ENCODE measurements at regions not wholly inside any gene's neighbourhood (a gene's known extent, or its start where the extent isn't known, plus 50 kb on each side); places are given as distances from the start of the nearest gene placed in this dataset.
"Not testable (repeated sequence)": the region's sequence is repeated elsewhere in the genome, so short reads cannot be mapped to it uniquely, and the experiment has no call there.

DNA sequence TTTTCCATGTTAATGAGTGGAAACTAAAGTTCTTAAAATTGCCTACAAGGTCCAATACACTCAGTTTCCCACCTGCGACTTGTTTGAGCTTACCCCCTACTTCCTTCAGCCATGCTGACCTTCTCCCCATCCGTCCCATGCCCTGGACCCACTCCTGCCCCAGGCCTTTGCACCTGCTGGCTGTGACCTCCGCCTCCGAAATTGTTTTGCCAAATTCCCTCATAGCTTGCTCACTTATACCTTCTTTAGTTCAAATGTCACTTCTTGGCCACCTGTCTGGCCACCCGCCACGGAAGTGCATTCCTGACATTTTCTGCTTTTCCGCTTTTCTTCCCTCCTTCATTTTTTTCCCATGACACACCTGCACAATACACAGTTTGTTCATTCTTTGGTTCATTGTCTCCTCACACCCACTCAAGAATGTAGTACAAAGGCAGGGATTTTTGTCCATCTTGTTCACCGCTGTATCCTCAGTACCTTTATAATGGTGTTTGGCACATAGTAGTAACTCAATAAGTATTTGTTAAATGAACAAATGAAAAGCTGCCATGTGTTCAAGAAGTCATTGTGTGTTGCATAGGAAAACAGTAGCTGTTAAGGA is 85.9 kb downstream of the NPIPB5 start:
- not testable (repeated sequence) for H3K27ac Mint-ChIP-seq; H3K27me3 Mint-ChIP-seq (ENCODE audit: low read depth); H2BK12ac ChIP-seq (ENCODE audit: insufficient read length, low read depth, low read length); H2AFZ ChIP-seq (ENCODE audit: low read length); H4K91ac ChIP-seq (ENCODE audit: insufficient read length, low read depth, low read length); H3K27ac ChIP-seq (ENCODE audit: insufficient read length, low read depth, low read length); H4K20me1 ChIP-seq (ENCODE audit: control insufficient read depth, insufficient read depth, insufficient read length); H2AK5ac ChIP-seq (ENCODE audit: insufficient read length, low read length); H3K9ac ChIP-seq (ENCODE audit: extremely low read depth, insufficient read length, low read length); H4K5ac ChIP-seq (ENCODE audit: insufficient read length, low read depth, low read length); H3K56ac ChIP-seq (ENCODE audit: insufficient read length, low read depth, low read length); H3K9me3 ChIP-seq (ENCODE audit: control insufficient read depth, low read depth, low read length); H3T11ph ChIP-seq (ENCODE audit: low read length); H3K14ac ChIP-seq (ENCODE audit: insufficient read depth, low read length); H3K4me3 Mint-ChIP-seq; H3K79me2 ChIP-seq (ENCODE audit: insufficient read depth, low read length); H2BK5ac ChIP-seq (ENCODE audit: insufficient read length, low read length); H3K36me3 Mint-ChIP-seq (ENCODE audit: insufficient read depth in 1 of 3, low read depth in 3 of 3); H3K18ac ChIP-seq (ENCODE audit: insufficient read length, low read depth, low read length); H2BK15ac ChIP-seq (ENCODE audit: low read depth, low read length); H3K4me1 ChIP-seq (ENCODE audit: insufficient read depth, low read length); H4K8ac ChIP-seq (replicated peaks; ENCODE audit: insufficient read length, low read depth, low read length); H3K4me2 ChIP-seq (ENCODE audit: insufficient read depth, insufficient read length, low read length); H2BK20ac ChIP-seq (ENCODE audit: low read depth, low read length, poor library complexity, severe bottlenecking); H3K4ac ChIP-seq (ENCODE audit: low read depth, low read length); H3K79me1 ChIP-seq (ENCODE audit: insufficient read depth, low read depth, low read length, poor library complexity, severe bottlenecking); H3K4me1 Mint-ChIP-seq; H3K23ac ChIP-seq (ENCODE audit: insufficient read length, low read depth, low read length); H3K23me2 ChIP-seq (ENCODE audit: insufficient read length, low read depth, low read length, poor library complexity, severe bottlenecking); H3K9me3 Mint-ChIP-seq; H3K27me3 ChIP-seq (ENCODE audit: insufficient read depth, low read length); H2BK120ac ChIP-seq (ENCODE audit: low read depth, low read length, poor library complexity, severe bottlenecking); DNase-seq
- WGBS (ENCODE audit: extremely low coverage, insufficient read length, low lambda C conversion rate) = no CpG with 5 or more reads among the region's 8 CpGs

DNA sequence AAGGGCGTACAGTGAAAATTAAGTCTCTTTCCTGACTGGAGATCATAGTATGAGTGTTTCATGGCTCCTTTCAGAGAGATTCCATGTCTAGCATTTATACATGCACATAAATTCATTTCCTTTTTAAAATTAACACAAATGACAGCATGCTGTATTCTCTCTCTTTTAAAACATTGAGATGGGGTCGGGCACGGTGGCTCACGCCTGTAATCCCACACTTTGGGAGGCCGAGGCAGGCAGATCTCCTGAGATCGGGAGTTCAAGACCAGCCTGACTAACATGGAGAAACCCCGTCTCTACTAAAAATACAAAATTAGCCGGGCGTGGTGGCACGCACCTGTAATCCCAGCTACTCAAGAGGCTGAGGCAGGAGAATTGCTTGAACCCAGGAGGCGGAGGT is 93.1 kb downstream of the NPIPB5 start:
- H4K91ac ChIP-seq (ENCODE audit: insufficient read length, low read depth, low read length); H2AFZ ChIP-seq (ENCODE audit: low read length); H2BK15ac ChIP-seq (ENCODE audit: low read depth, low read length); H3K9ac ChIP-seq (ENCODE audit: extremely low read depth, insufficient read length, low read length); H3K18ac ChIP-seq (ENCODE audit: insufficient read length, low read depth, low read length); H3K4me2 ChIP-seq (ENCODE audit: insufficient read depth, insufficient read length, low read length); H2BK20ac ChIP-seq (ENCODE audit: low read depth, low read length, poor library complexity, severe bottlenecking); H3K23ac ChIP-seq (ENCODE audit: insufficient read length, low read depth, low read length); H3K4me1 ChIP-seq (ENCODE audit: insufficient read depth, low read length); H2BK120ac ChIP-seq (ENCODE audit: low read depth, low read length, poor library complexity, severe bottlenecking); H3K4me1 Mint-ChIP-seq; H3K56ac ChIP-seq (ENCODE audit: insufficient read length, low read depth, low read length); H3K27me3 ChIP-seq (ENCODE audit: insufficient read depth, low read length); H3K14ac ChIP-seq (ENCODE audit: insufficient read depth, low read length); H2BK5ac ChIP-seq (ENCODE audit: insufficient read length, low read length); H4K20me1 ChIP-seq (ENCODE audit: control insufficient read depth, insufficient read depth, insufficient read length); H3K79me2 ChIP-seq (ENCODE audit: insufficient read depth, low read length); H4K5ac ChIP-seq (ENCODE audit: insufficient read length, low read depth, low read length); DNase-seq; H3K23me2 ChIP-seq (ENCODE audit: insufficient read length, low read depth, low read length, poor library complexity, severe bottlenecking); H3T11ph ChIP-seq (ENCODE audit: low read length); H2BK12ac ChIP-seq (ENCODE audit: insufficient read length, low read depth, low read length); H3K79me1 ChIP-seq (ENCODE audit: insufficient read depth, low read depth, low read length, poor library complexity, severe bottlenecking); H3K4ac ChIP-seq (ENCODE audit: low read depth, low read length); H3K27me3 Mint-ChIP-seq (ENCODE audit: low read depth); H2AK5ac ChIP-seq (ENCODE audit: insufficient read length, low read length); H3K36me3 Mint-ChIP-seq (ENCODE audit: insufficient read depth in 1 of 3, low read depth in 3 of 3); H3K27ac ChIP-seq (ENCODE audit: insufficient read length, low read depth, low read length); H3K9me3 ChIP-seq (ENCODE audit: control insufficient read depth, low read depth, low read length); H3K4me3 Mint-ChIP-seq; H4K8ac ChIP-seq (replicated peaks; ENCODE audit: insufficient read length, low read depth, low read length); H3K9me3 Mint-ChIP-seq; H3K27ac Mint-ChIP-seq: not testable (repeated sequence)
- WGBS (ENCODE audit: extremely low coverage, insufficient read length, low lambda C conversion rate) = no CpG with 5 or more reads among the region's 11 CpGs
